MCF 10A (cell line): ENCODE measurements at regions not wholly inside any gene's neighbourhood (a gene's known extent, or its start where the extent isn't known, plus 50 kb on each side); places are given as distances from the start of the nearest gene placed in this dataset.
A peak's percentile ranks its signal among the peaks of the same experiment; 100 is the strongest.

Source experiments
- BruUV-seq: library from RNA; stranded (reverse); fragments of 400-500 nt; replicated peaks from 2 replicates; lab custom pipeline; 2021; lab: Mats Ljungman, UMichigan
- CTCF ChIA-PET: fragments of 300-600 bp; sonication (Branson Sonifier 250); formaldehyde crosslinking; extraction: SDS; loops from one replicate; lab custom pipeline; 2021; ENCODE audit warnings: antibody characterized with exemption, inconsistent platforms; lab: Yijun Ruan, JAX
- POLR2A ChIA-PET: fragments of 300-600, 350-650 bp; sonication (Branson Sonifier 250); formaldehyde crosslinking; extraction: SDS; loops from one replicate; lab custom pipeline; 2020; ENCODE audit warnings: antibody characterized with exemption, inconsistent platforms; lab: Yijun Ruan, JAX
- DNase-seq: peaks from one replicate; pipeline ENCODE4 v3.0.0-alpha.2; 2018; ENCODE audit not compliant: unreplicated experiment
- H3K27ac Mint-ChIP-seq: one replicate; pipeline ENCODE4 v1.8.0; 2022; ENCODE audit warnings: mild to moderate bottlenecking, low read depth, mixed read lengths; ENCODE audit not compliant: unreplicated experiment
- H3K27me3 Mint-ChIP-seq: one replicate; pipeline ENCODE4 v1.8.0; 2022; ENCODE audit warnings: mixed read lengths; ENCODE audit not compliant: insufficient read depth, unreplicated experiment
- H3K36me3 Mint-ChIP-seq: one replicate; pipeline ENCODE4 v1.8.0; 2022; ENCODE audit warnings: mild to moderate bottlenecking, moderate library complexity, mixed read lengths; ENCODE audit not compliant: insufficient read depth, unreplicated experiment
- H3K4me1 Mint-ChIP-seq: one replicate; pipeline ENCODE4 v1.8.0; 2022; ENCODE audit warnings: mixed read lengths; ENCODE audit not compliant: insufficient read depth, unreplicated experiment
- H3K4me3 Mint-ChIP-seq: one replicate; pipeline ENCODE4 v1.8.0; 2022; ENCODE audit warnings: mild to moderate bottlenecking, moderate library complexity, mixed read lengths; ENCODE audit not compliant: unreplicated experiment
- H3K9me3 Mint-ChIP-seq: one replicate; pipeline ENCODE4 v1.8.0; 2022; ENCODE audit warnings: mixed read lengths; ENCODE audit not compliant: unreplicated experiment
- intact Hi-C: fragments of 100-400 bp; cut with micrococcal nuclease; formaldehyde crosslinking; loops from 2 replicates; pipeline ENCODE4 v1.14.1; 2022
- TF ChIP-seq, protein P1 (sequence below): fragments of 200-600 bp; IDR thresholded peaks from one replicate; pipeline ENCODE4 v1.8.0; 2022; ENCODE audit warnings: antibody characterized with exemption, mild to moderate bottlenecking; ENCODE audit not compliant: unreplicated experiment

DNA sequence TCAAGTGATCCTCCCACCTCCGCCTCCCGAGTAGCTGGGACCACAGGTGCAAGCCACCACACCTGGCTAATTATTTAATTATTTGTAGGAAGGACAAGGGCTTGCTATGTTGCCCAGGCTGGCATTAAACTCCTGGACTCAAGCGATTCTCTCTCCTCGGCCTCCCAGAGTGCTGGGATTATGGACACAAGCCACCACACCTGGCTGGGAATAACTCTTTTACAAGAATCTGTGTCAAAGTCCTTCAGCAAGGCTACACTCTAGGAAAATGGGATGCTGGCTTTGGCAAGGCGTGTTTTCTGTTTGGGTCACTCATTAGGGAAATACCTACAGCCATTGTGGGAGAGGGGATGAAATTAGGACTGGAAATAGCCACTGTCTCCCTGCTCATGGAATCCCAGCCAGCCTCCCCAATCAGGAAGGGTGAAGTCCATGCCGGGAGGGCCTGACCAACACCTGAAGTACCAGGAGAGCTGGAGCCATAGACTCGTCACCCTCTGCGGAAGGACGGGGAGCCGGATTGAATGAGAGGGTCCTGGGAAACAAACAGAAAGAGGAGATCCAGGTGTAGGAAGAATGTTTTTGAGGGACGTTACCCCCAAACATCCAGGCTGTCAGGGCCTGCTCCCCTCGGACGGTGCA is 72.2 kb upstream of the MYL10 start:
- Mint-ChIP-seq H3K27me3 (peaks cover 24% of the 10 kb centered on the region), H3K36me3 (peaks cover 6% of the 10 kb centered on the region), H3K27ac (no peak overlapping the region), H3K4me1 (peaks cover 6% of the 10 kb centered on the region), H3K4me3 (no peak overlapping the region), H3K9me3 (no peaks in the 10 kb centered on the region)
- CTCF ChIA-PET = interaction anchor here (0.6 to 1.0 kb wide), 5 partner anchors 15 to 535 kb away, joined by 3 to 6 read pairs (median 3); no protein-coding TSS in a partner anchor
- no peak for DNase-seq
- intact Hi-C loops = no loop called here
- TF ChIP-seq, protein P1, sequence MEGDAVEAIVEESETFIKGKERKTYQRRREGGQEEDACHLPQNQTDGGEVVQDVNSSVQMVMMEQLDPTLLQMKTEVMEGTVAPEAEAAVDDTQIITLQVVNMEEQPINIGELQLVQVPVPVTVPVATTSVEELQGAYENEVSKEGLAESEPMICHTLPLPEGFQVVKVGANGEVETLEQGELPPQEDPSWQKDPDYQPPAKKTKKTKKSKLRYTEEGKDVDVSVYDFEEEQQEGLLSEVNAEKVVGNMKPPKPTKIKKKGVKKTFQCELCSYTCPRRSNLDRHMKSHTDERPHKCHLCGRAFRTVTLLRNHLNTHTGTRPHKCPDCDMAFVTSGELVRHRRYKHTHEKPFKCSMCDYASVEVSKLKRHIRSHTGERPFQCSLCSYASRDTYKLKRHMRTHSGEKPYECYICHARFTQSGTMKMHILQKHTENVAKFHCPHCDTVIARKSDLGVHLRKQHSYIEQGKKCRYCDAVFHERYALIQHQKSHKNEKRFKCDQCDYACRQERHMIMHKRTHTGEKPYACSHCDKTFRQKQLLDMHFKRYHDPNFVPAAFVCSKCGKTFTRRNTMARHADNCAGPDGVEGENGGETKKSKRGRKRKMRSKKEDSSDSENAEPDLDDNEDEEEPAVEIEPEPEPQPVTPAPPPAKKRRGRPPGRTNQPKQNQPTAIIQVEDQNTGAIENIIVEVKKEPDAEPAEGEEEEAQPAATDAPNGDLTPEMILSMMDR = no peak
- POLR2A ChIA-PET = no interaction called here
- no TSS peak for BruUV-seq

DNA sequence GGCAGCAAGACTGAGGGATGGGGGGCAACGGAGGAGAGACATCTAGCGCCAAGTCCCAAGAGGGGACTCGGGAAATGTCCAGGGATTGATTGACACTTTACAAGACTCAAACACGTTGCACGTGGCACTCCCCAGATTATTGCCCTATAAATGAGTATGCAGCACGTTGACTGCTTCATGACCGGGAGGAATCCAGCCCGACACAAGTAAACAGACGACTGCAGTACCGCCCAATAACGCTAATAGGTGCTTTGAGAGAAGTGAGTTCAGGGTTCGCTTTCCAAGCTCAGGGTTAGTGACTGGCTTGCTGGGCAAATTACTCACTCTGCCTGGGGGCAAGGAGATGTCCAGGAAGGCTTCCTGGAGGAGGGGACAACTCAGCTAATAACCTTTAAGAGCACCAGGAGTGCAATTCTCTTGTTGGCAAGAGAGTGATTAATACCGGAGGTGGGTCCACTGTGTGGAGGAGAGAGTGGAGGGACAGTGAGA is 73.3 kb upstream of the MYL10 start:
- no TSS peak for BruUV-seq
- no peak for DNase-seq
- no peak overlapping the region for H3K4me3 Mint-ChIP-seq
- no peaks in the 10 kb centered on the region for H3K36me3 Mint-ChIP-seq
- TF ChIP-seq, protein P1 = no peak
- ChIA-PET POLR2A (no interaction called here), CTCF (interaction anchor here (1.0 kb wide), 1 partner anchor 16 kb away, joined by 3 read pairs; no protein-coding TSS in a partner anchor)
- H3K27me3 Mint-ChIP-seq = peaks cover 16% of the 10 kb centered on the region
- intact Hi-C loops = no loop called here
- H3K9me3 Mint-ChIP-seq = no peaks in the 10 kb centered on the region
- H3K4me1 Mint-ChIP-seq = peaks cover 6% of the 10 kb centered on the region
- no peak overlapping the region for H3K27ac Mint-ChIP-seq

DNA sequence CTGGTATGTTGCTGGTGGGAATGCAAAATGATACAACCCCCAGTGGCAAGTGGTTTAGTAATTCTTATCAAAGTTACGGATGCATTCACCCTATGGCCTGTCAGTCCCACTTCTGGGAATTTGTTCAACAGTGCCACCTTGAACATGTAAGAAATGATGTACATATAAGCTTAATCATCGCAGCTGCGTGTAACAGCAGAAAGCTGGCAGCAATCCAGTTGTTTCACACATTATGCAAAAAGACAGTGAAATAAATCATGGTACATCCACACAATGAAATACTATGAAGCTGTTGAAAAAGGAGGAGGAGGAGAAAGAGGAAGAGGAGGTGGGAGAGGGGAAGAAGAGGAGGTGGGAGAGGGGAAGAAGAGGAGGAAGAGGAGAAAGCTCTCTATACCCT is 76.2 kb upstream of the MYL10 start:
- POLR2A ChIA-PET = interaction anchor here (0.8 to 1.0 kb wide), 2 partner anchors 12 to 24 kb away, joined by 3 to 5 read pairs; no protein-coding TSS in a partner anchor
- DNase-seq = peak; percentile 81
- H3K27ac Mint-ChIP-seq = no peak overlapping the region
- H3K27me3 Mint-ChIP-seq = peaks cover 15% of the 10 kb centered on the region
- peaks cover 6% of the 10 kb centered on the region for H3K4me1 Mint-ChIP-seq
- no TSS peak for BruUV-seq
- TF ChIP-seq, protein P1 = no peak
- no peak overlapping the region for H3K4me3 Mint-ChIP-seq
- no peaks in the 10 kb centered on the region for H3K9me3 Mint-ChIP-seq
- intact Hi-C loops = no loop called here
- CTCF ChIA-PET = interaction anchor here (0.6 to 1.0 kb wide), 3 partner anchors 16 to 98 kb away, joined by 3 to 10 read pairs (median 4); no protein-coding TSS in a partner anchor
- no peaks in the 10 kb centered on the region for H3K36me3 Mint-ChIP-seq

DNA sequence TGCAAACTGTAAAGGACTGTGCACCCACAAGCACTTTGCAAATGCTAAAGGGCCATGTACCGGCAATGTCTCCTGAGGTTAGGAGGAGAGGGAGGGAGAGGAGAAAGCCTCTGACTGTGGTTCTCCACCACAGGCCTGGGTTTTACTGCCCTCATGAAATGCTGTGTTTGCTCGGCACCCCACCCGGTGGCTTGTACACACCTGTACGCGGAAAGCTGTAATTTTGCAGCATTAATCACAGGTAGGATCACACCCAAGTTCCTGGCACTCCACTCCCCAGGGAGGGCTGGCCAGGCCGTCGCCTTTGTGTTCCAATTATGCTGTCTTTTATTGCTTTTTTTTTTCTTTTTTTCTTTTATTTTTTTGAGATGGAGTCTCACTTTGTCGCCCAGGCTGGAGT is 78.5 kb upstream of the MYL10 start:
- Mint-ChIP-seq H3K4me1 (peaks cover 6% of the 10 kb centered on the region), H3K4me3 (no peak overlapping the region), H3K27me3 (peaks cover 20% of the 10 kb centered on the region), H3K27ac (no peak overlapping the region), H3K36me3 (peaks cover 7% of the 10 kb centered on the region), H3K9me3 (no peaks in the 10 kb centered on the region)
- CTCF ChIA-PET = no interaction called here
- no peak for DNase-seq
- intact Hi-C loops = no loop called here
- TF ChIP-seq, protein P1 = no peak
- no TSS peak for BruUV-seq
- POLR2A ChIA-PET = interaction anchor here (0.5 to 1.1 kb wide), 3 partner anchors 71 to 106 kb away, joined by 3 to 4 read pairs (median 4); no protein-coding TSS in a partner anchor
